GM06990 (cell line): ENCODE measurements at regions not wholly inside any gene's neighbourhood (a gene's known extent, or its start where the extent isn't known, plus 50 kb on each side); places are given as distances from the start of the nearest gene placed in this dataset.

Experiments
- DNase-seq: peaks from one replicate; pipeline ENCODE4 v3.0.0-alpha.2; 2011; ENCODE audit not compliant: insufficient read length; ENCODE audit errors: extremely low read depth
- H3K27me3 ChIP-seq: replicated peaks from 2 replicates; pipeline ENCODE4 v1.6.0; 2011; ENCODE audit warnings: low read length; ENCODE audit not compliant: control insufficient read depth, insufficient read depth
- H3K36me3 ChIP-seq: 2 replicates; pipeline ENCODE4 v1.5.1; 2011; ENCODE audit warnings: low read length; ENCODE audit not compliant: control insufficient read depth, insufficient read depth
- H3K4me3 ChIP-seq: replicated peaks from 2 replicates; pipeline ENCODE4 v1.5.1; 2011; ENCODE audit warnings: low read depth, mild to moderate bottlenecking, control low read depth, low read length
- TF ChIP-seq, protein P1 (sequence below): IDR thresholded peaks from 2 replicates; pipeline ENCODE4 v1.5.1; 2011; ENCODE audit warnings: low read length, control low read depth, mild to moderate bottlenecking, inconsistent platforms; ENCODE audit not compliant: insufficient read depth, poor library complexity, severe bottlenecking

GRCh38 chr2:180705122-180705521 lies 275.3 kb upstream of the UBE2E3 start:
- DNase-seq = no peak
- Histone ChIP-seq H3K4me3 (no peak overlapping the region), H3K27me3 (no peaks in the 10 kb centered on the region), H3K36me3 (no peaks in the 10 kb centered on the region)
- TF ChIP-seq, protein P1, sequence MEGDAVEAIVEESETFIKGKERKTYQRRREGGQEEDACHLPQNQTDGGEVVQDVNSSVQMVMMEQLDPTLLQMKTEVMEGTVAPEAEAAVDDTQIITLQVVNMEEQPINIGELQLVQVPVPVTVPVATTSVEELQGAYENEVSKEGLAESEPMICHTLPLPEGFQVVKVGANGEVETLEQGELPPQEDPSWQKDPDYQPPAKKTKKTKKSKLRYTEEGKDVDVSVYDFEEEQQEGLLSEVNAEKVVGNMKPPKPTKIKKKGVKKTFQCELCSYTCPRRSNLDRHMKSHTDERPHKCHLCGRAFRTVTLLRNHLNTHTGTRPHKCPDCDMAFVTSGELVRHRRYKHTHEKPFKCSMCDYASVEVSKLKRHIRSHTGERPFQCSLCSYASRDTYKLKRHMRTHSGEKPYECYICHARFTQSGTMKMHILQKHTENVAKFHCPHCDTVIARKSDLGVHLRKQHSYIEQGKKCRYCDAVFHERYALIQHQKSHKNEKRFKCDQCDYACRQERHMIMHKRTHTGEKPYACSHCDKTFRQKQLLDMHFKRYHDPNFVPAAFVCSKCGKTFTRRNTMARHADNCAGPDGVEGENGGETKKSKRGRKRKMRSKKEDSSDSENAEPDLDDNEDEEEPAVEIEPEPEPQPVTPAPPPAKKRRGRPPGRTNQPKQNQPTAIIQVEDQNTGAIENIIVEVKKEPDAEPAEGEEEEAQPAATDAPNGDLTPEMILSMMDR = no peak

DNA sequence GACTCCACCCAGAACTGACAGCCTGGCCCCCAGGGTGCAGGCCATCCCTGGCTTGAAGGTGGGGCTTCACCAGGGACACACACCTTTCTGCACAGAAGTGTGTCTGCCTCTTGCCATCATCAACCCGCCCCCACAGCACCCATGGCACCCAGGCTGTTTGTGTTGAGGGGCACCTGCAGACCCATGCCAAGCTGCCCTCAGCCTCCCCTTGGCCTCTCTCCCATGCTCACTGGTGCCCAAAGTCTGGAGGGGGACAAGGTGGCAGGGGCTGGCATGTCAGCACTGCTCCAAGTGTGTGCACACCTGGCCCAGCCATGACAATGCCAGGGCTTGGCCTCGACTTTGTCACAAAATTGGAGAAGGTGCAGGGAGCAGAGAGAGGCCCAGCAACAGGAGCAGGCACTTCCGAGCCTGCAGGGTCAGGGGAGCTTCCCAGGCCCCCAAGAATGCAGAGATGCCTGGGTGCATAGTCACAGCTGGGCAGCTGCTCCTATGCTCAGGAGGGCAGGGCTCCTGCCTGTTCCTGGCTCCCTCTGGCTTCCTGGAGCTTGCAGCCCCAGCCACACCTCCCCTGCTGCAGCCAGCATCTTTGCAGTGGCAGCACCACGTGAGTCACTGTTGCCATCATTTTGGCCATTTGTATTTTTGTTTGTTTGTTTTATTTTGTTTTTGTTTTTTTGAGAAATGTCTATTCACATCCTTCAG lies 280.6 kb upstream of the UBE2E3 start:
- Histone ChIP-seq H3K36me3 (no peaks in the 10 kb centered on the region), H3K27me3 (no peaks in the 10 kb centered on the region; the same call in 1 of the 2 replicates), H3K4me3 (no peak overlapping the region)
- no peak for DNase-seq
- TF ChIP-seq, protein P1 = no peak

DNA sequence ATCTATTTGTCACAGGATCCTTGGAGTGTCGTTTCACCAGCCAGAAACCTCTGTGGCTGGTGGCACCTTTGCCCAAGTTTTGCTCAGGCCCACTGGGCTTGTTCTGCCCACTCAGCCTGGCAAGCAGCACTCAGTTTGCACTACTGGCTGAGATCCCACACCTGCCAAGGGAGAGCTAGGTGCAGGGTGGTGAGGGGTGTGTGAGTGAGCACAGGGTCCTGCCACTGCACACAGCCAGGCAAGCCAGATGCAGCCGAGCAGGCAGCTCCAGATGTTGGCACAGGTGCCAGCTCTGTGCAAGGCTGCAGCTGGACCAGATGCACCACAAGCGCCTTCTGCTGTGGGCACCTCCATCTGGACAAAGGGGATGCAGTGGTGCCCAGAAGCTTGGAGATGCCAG lies 281.7 kb upstream of the UBE2E3 start:
- Histone ChIP-seq H3K27me3 (no peaks in the 10 kb centered on the region; the same call in 1 of the 2 replicates), H3K36me3 (no peaks in the 10 kb centered on the region), H3K4me3 (no peak overlapping the region)
- TF ChIP-seq, protein P1 = no peak
- DNase-seq = no peak

DNA sequence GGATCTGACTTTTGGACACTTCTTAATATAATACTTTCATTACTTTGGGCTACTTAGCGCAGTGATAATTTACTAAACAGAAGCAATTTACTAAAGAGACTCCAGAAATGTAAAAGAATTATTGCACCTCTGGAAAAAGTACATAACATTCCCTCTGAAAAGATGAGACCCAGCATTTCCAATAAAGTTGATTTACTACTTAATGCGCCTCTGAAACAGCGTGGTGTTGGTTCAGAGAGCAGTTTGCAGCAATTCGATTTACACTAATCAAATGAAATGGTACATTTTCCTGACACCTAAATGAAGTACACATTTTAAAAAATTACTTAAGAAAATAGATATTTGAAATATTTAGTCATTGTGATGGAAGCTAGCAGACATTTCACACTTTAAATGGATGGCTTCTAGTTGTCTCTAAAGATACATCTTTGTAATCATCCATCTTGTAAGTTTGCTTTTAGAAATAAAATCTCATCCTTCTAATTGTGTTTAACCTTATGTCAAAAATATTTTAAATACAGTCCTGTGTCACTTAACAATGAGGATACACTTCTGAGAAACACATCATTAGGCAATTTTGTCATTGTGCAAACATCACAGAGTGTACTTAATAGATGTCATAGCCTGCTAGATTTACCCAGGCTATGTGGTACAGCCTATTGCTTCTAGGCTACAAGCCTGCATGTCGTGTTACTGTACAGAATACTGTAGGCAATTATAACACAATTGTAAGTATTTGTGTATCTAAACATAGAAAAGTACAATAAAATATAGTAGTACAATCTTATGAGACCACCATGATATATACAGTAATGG lies 284.6 kb upstream of the UBE2E3 start:
- Histone ChIP-seq H3K36me3 (no peaks in the 10 kb centered on the region), H3K4me3 (no peak overlapping the region), H3K27me3 (no peaks in the 10 kb centered on the region; the same call in 1 of the 2 replicates)
- TF ChIP-seq, protein P1 = no peak
- DNase-seq = no peak

DNA sequence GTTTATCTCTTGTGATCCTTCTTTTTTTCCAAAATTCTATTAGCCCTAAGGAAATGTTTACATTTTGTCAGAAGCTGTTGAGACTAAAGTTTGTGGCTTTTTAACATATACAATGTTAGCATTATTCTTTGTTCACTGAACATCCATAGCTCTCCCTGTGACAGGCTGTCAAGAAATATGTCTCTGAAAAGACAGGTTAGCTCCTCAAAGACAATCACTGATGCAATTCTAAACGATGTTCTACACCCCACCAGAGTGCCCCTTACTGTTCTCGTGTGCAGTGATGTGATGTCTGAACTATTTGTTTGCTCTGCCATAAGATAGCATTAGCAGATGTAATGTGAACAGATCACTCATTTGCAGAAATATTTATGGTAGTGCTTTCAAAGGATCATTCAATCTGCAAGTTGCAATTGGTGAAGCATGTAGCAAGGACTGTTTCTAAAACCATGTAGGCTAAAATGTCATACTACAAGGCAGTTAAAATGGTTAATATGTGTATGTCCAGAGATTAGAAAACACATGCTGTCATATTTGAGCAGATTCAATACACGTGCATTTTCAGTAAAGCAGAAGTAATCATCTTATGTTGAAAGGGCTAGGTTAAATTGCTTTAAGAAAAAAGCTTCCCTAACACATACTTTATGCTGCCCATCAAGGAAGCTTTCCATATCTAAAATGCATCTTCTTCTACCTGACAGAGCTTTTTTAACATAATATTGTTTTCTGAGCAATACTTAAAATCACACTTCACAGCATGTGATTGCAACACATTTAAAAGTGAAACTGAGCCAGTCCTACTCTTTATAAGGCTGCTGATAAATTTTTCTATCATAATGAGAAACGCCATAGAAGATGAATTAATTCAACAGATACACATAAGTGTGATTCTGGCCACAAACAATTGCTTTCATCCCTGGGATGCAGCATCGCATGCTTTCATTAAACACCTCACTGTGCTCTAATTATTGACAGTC lies 285.7 kb upstream of the UBE2E3 start:
- DNase-seq = no peak
- no peaks in the 10 kb centered on the region for H3K36me3 ChIP-seq
- TF ChIP-seq, protein P1 = no peak
- no peaks in the 10 kb centered on the region; the same call in 1 of the 2 replicates for H3K27me3 ChIP-seq
- H3K4me3 ChIP-seq = no peak overlapping the region
